ENCODE measurements at regions not wholly inside any gene's neighbourhood (a gene's known extent, or its start where the extent isn't known, plus 50 kb on each side); places are given as distances from the start of the nearest gene placed in this dataset.

- no peak overlapping the region for H2BK120ac ChIP-seq (ENCODE audit: low read depth, low read length)
Observed at GRCh38 chr13:26482451-26483197, 74.9 kb upstream of the WASF3 start.

DNA sequence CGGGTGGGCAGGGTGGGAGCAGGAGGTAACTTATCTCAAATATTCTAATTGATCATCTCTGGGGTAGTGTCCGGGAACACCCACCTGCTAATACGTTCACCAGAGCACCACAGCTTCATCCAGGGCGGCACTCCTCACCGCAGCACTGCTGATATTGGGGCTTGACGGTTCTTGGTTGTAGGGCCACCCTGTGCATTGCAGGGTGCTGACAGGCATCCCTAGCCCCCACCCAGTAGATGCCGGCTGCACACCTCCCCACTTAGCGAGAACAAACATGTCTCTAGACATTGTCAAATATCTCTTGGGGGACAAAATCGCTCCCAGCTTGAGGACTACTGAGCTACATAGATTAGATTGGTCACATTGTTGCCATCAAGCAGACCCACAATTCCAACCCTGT lies 73.9 kb upstream of the WASF3 start:
- Histone ChIP-seq H3K36me3 (replicated peaks in 1 of 2; ENCODE audit: control insufficient read depth in 2 of 2, insufficient read depth in 2 of 2, low read length in 2 of 2) (no peaks in the 10 kb centered on the region), H3K18ac (ENCODE audit: low read length) (no peak overlapping the region), H2BK5ac (ENCODE audit: low read length) (no peak overlapping the region), H2AFZ (ENCODE audit: low read length) (no peak overlapping the region), H3K14ac (ENCODE audit: low read length) (no peak overlapping the region), H2AK5ac (ENCODE audit: low read depth, low read length) (no peak overlapping the region), H3K4me2 (ENCODE audit: insufficient read depth, low read length, poor library complexity, severe bottlenecking) (no peak overlapping the region), H3K23ac (ENCODE audit: low read depth, low read length, poor library complexity) (no peak overlapping the region), H3K4me1 (ENCODE audit: control insufficient read depth in 2 of 2, insufficient read depth in 1 of 2, low read depth in 1 of 2, low read length in 2 of 2) (peaks cover 0 to 3% of the 10 kb centered on the region in 2 donors), H4K8ac (ENCODE audit: low read depth, low read length) (no peak overlapping the region), H3K9ac (ENCODE audit: low read depth, low read length, poor library complexity) (no peak overlapping the region), H3K79me1 (ENCODE audit: low read depth, low read length) (no peaks in the 10 kb centered on the region), H2BK15ac (ENCODE audit: low read length) (peak overlapping the region; percentile 69), H2BK12ac (ENCODE audit: low read length) (no peak overlapping the region), H2BK120ac (ENCODE audit: low read depth, low read length) (no peak overlapping the region), H3K4ac (ENCODE audit: low read length) (no peak overlapping the region), H3K27me3 (ENCODE audit: control insufficient read depth in 3 of 3, insufficient read depth in 3 of 3, low read depth in 1 of 3, low read length in 3 of 3) (no peaks in the 10 kb centered on the region), H3K4me3 (ENCODE audit: low read length in 2 of 2) (no peak overlapping the region), H3K27ac (replicated peaks; ENCODE audit: low read length) (no peak overlapping the region), H4K91ac (ENCODE audit: low read depth, low read length, poor library complexity) (no peak overlapping the region), H3K9me3 (replicated peaks in 1 of 2; ENCODE audit: control insufficient read depth in 2 of 2, insufficient read depth in 1 of 2, low read depth in 1 of 2, low read length in 2 of 2) (no peaks in the 10 kb centered on the region)
- WGBS, 2 donors (ENCODE audit: extremely low coverage in 2 of 2, insufficient read length in 2 of 2, insufficient replicate concordance in 1 of 2): no CpG with 5 or more reads among the region's 9 CpGs
- DNase-seq (ENCODE audit: low spot score): no peak

More at GRCh38 chr13:26482451-26483197, 74.9 kb upstream of the WASF3 start:
- no peak overlapping the region for H4K91ac ChIP-seq (ENCODE audit: low read depth, low read length, poor library complexity)
- peak overlapping the region; percentile 57 for H2AFZ ChIP-seq (ENCODE audit: low read length)
- H3K27ac ChIP-seq (replicated peaks; ENCODE audit: low read length): no peak overlapping the region
- H3K4me2 ChIP-seq (ENCODE audit: insufficient read depth, low read length, poor library complexity, severe bottlenecking): no peak overlapping the region
- H3K9me3 ChIP-seq (replicated peaks in 1 of 2; ENCODE audit: control insufficient read depth in 2 of 2, insufficient read depth in 1 of 2, low read depth in 1 of 2, low read length in 2 of 2): no peaks in the 10 kb centered on the region
- no peak overlapping the region for H3K18ac ChIP-seq (ENCODE audit: low read length)
- DNase-seq (ENCODE audit: low spot score): peak; percentile 65
- no peak overlapping the region for H3K4me3 ChIP-seq (ENCODE audit: low read length in 2 of 2)
- no peak overlapping the region for H2BK12ac ChIP-seq (ENCODE audit: low read length)
- no peak overlapping the region for H3K4ac ChIP-seq (ENCODE audit: low read length)
- no peaks in the 10 kb centered on the region for H3K36me3 ChIP-seq (replicated peaks in 1 of 2; ENCODE audit: control insufficient read depth in 2 of 2, insufficient read depth in 2 of 2, low read length in 2 of 2)
- H2AK5ac ChIP-seq (ENCODE audit: low read depth, low read length): no peak overlapping the region
- H3K23ac ChIP-seq (ENCODE audit: low read depth, low read length, poor library complexity): no peak overlapping the region
- WGBS, 2 donors (ENCODE audit: extremely low coverage in 2 of 2, insufficient read length in 2 of 2, insufficient replicate concordance in 1 of 2): no CpG with 5 or more reads among the region's 3 CpGs
- H3K79me1 ChIP-seq (ENCODE audit: low read depth, low read length): no peaks in the 10 kb centered on the region
- peaks cover 0 to 3% of the 10 kb centered on the region in 2 donors for H3K4me1 ChIP-seq (ENCODE audit: control insufficient read depth in 2 of 2, insufficient read depth in 1 of 2, low read depth in 1 of 2, low read length in 2 of 2)
- H3K14ac ChIP-seq (ENCODE audit: low read length): no peak overlapping the region
- no peak overlapping the region for H3K9ac ChIP-seq (ENCODE audit: low read depth, low read length, poor library complexity)
- H2BK5ac ChIP-seq (ENCODE audit: low read length): no peak overlapping the region
- H4K8ac ChIP-seq (ENCODE audit: low read depth, low read length): no peak overlapping the region
- no peak overlapping the region for H2BK15ac ChIP-seq (ENCODE audit: low read length)
- H3K27me3 ChIP-seq (ENCODE audit: control insufficient read depth in 3 of 3, insufficient read depth in 3 of 3, low read depth in 1 of 3, low read length in 3 of 3): no peaks in the 10 kb centered on the region

DNA sequence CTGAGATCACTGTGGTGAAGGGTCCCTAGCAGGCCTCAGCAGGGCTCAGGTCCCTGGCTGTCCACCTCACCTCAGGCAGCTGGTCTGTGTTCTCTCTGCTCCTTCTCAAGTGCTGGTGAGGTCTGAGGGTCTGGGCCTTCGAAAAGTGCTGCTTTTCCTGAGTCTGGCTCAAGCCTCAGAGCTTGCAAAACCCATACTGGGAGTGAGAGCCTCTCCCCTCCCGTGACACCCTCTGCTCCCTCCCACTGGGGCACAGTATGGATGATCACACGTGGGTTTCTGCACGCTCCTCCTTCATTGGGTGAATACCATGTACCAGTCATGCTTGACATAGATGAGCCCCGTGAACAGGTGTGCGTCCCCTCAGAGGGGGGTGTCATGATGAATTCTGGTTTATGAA lies 73.3 kb upstream of the WASF3 start:
- H3K4me3 ChIP-seq (ENCODE audit: low read length in 2 of 2): no peak overlapping the region
- H4K8ac ChIP-seq (ENCODE audit: low read depth, low read length): no peak overlapping the region
- H4K91ac ChIP-seq (ENCODE audit: low read depth, low read length, poor library complexity): no peak overlapping the region
- no peak overlapping the region for H2BK5ac ChIP-seq (ENCODE audit: low read length)
- no peak overlapping the region for H2BK120ac ChIP-seq (ENCODE audit: low read depth, low read length)
- no peak overlapping the region for H3K23ac ChIP-seq (ENCODE audit: low read depth, low read length, poor library complexity)
- H2AFZ ChIP-seq (ENCODE audit: low read length): no peak overlapping the region
- no peak overlapping the region for H3K27ac ChIP-seq (replicated peaks; ENCODE audit: low read length)
- DNase-seq (ENCODE audit: low spot score): no peak
- H3K4ac ChIP-seq (ENCODE audit: low read length): no peak overlapping the region
- H2AK5ac ChIP-seq (ENCODE audit: low read depth, low read length): no peak overlapping the region
- no peak overlapping the region for H3K9ac ChIP-seq (ENCODE audit: low read depth, low read length, poor library complexity)
- H3K9me3 ChIP-seq (replicated peaks in 1 of 2; ENCODE audit: control insufficient read depth in 2 of 2, insufficient read depth in 1 of 2, low read depth in 1 of 2, low read length in 2 of 2): no peaks in the 10 kb centered on the region
- no peaks in the 10 kb centered on the region for H3K79me1 ChIP-seq (ENCODE audit: low read depth, low read length)
- no peaks in the 10 kb centered on the region for H3K27me3 ChIP-seq (ENCODE audit: control insufficient read depth in 3 of 3, insufficient read depth in 3 of 3, low read depth in 1 of 3, low read length in 3 of 3)
- H3K36me3 ChIP-seq (replicated peaks in 1 of 2; ENCODE audit: control insufficient read depth in 2 of 2, insufficient read depth in 2 of 2, low read length in 2 of 2): no peaks in the 10 kb centered on the region
- H3K18ac ChIP-seq (ENCODE audit: low read length): peak overlapping the region; percentile 65
- peaks cover 0 to 3% of the 10 kb centered on the region in 2 donors for H3K4me1 ChIP-seq (ENCODE audit: control insufficient read depth in 2 of 2, insufficient read depth in 1 of 2, low read depth in 1 of 2, low read length in 2 of 2)
- no peak overlapping the region for H2BK15ac ChIP-seq (ENCODE audit: low read length)
- no peak overlapping the region for H3K14ac ChIP-seq (ENCODE audit: low read length)
- H3K4me2 ChIP-seq (ENCODE audit: insufficient read depth, low read length, poor library complexity, severe bottlenecking): no peak overlapping the region
- no peak overlapping the region for H2BK12ac ChIP-seq (ENCODE audit: low read length)
- WGBS, 2 donors (ENCODE audit: extremely low coverage in 2 of 2, insufficient read length in 2 of 2, insufficient replicate concordance in 1 of 2): no CpG with 5 or more reads among the region's 6 CpGs

DNA sequence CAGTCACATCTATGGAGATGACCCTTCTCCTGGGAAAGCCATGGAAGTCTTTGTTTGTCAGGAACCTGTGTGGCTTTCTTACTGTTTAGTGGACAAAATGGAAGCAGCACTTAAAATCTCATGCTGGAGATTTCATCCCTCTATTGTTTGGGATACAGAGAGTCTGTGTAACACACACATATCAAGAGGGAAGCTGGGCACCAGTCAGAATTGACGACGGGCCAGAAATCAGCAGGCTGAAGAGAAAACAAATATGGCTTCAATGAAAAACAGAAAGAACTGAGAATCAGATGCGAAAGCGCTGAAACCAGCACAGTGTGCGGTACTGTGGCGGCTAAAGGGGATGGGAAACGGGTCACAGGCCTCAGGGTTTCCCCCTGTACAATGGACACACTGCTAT lies 72.2 kb upstream of the WASF3 start:
- no peaks in the 10 kb centered on the region for H3K9me3 ChIP-seq (replicated peaks in 1 of 2; ENCODE audit: control insufficient read depth in 2 of 2, insufficient read depth in 1 of 2, low read depth in 1 of 2, low read length in 2 of 2)
- WGBS, 2 donors (ENCODE audit: extremely low coverage in 2 of 2, insufficient read length in 2 of 2, insufficient replicate concordance in 1 of 2): no CpG with 5 or more reads among the region's 7 CpGs
- H3K23ac ChIP-seq (ENCODE audit: low read depth, low read length, poor library complexity): no peak overlapping the region
- H3K36me3 ChIP-seq (replicated peaks in 1 of 2; ENCODE audit: control insufficient read depth in 2 of 2, insufficient read depth in 2 of 2, low read length in 2 of 2): no peaks in the 10 kb centered on the region
- no peak overlapping the region for H3K27ac ChIP-seq (replicated peaks; ENCODE audit: low read length)
- H2BK5ac ChIP-seq (ENCODE audit: low read length): no peak overlapping the region
- no peak overlapping the region for H3K9ac ChIP-seq (ENCODE audit: low read depth, low read length, poor library complexity)
- H3K14ac ChIP-seq (ENCODE audit: low read length): no peak overlapping the region
- no peak overlapping the region for H4K8ac ChIP-seq (ENCODE audit: low read depth, low read length)
- H3K4me2 ChIP-seq (ENCODE audit: insufficient read depth, low read length, poor library complexity, severe bottlenecking): no peak overlapping the region
- H3K27me3 ChIP-seq (ENCODE audit: control insufficient read depth in 3 of 3, insufficient read depth in 3 of 3, low read depth in 1 of 3, low read length in 3 of 3): no peaks in the 10 kb centered on the region
- no peak overlapping the region for H3K18ac ChIP-seq (ENCODE audit: low read length)
- no peak overlapping the region for H2BK15ac ChIP-seq (ENCODE audit: low read length)
- H3K4me3 ChIP-seq (ENCODE audit: low read length in 2 of 2): no peak overlapping the region
- H3K4ac ChIP-seq (ENCODE audit: low read length): no peak overlapping the region
- peak overlapping the region; percentile 74 for H2AFZ ChIP-seq (ENCODE audit: low read length)
- no peaks in the 10 kb centered on the region for H3K79me1 ChIP-seq (ENCODE audit: low read depth, low read length)
- H2AK5ac ChIP-seq (ENCODE audit: low read depth, low read length): no peak overlapping the region
- no peak overlapping the region for H4K91ac ChIP-seq (ENCODE audit: low read depth, low read length, poor library complexity)
- no peak overlapping the region for H2BK12ac ChIP-seq (ENCODE audit: low read length)
- DNase-seq (ENCODE audit: low spot score): no peak
- H3K4me1 ChIP-seq (ENCODE audit: control insufficient read depth in 2 of 2, insufficient read depth in 1 of 2, low read depth in 1 of 2, low read length in 2 of 2): peaks cover 0 to 3% of the 10 kb centered on the region in 2 donors
- no peak overlapping the region for H2BK120ac ChIP-seq (ENCODE audit: low read depth, low read length)
